ENCODE measurements at regions not wholly inside any gene's neighbourhood (a gene's known extent, or its start where the extent isn't known, plus 50 kb on each side); places are given as distances from the start of the nearest gene placed in this dataset.

- no peak for TF ChIP-seq CTCF (IDR thresholded peaks at IDR 0.05; ENCODE audit: low read length)
- TF ChIP-seq EZH2 (IDR thresholded peaks at IDR 0.05; ENCODE audit: borderline replicate concordance, low read length): no peak
These were observed 199.4 kb upstream of the FOXN3 start for GRCh38 chr14:89616425-89616824.

All from OCI-LY1 (cell line).